Neural cell (in vitro differentiated cells): ENCODE measurements at regions not wholly inside any gene's neighbourhood (a gene's known extent, or its start where the extent isn't known, plus 50 kb on each side); places are given as distances from the start of the nearest gene placed in this dataset.

Source experiments
- H2AFZ ChIP-seq: fragments of 200-600, 300-800 bp; sonication (generic), shearing (Covaris generic); 2 replicates; pipeline ENCODE4 v1.6.0; 2014; ENCODE audit warnings: low read depth, mild to moderate bottlenecking, antibody characterized with exemption, low read length, moderate library complexity
- H3F3A ChIP-seq: fragments of 200-600 bp; shearing (Covaris generic); 2 replicates; pipeline ENCODE4 v1.6.1; 2016; ENCODE audit warnings: mild to moderate bottlenecking, moderate library complexity, mixed read lengths, antibody characterized with exemption, low read length; ENCODE audit not compliant: insufficient read depth, poor library complexity, severe bottlenecking
- H3K27ac ChIP-seq: fragments of 200-600, 300-800 bp; sonication (generic), shearing (Covaris generic); 2 replicates; pipeline ENCODE4 v1.5.1; 2014; ENCODE audit warnings: mild to moderate bottlenecking, low read length, moderate library complexity
- H3K27me3 ChIP-seq: fragments of 300-800, 200-600 bp; sonication (generic), shearing (Covaris generic); 2 replicates; pipeline ENCODE4 v1.6.0; 2014; ENCODE audit warnings: mild to moderate bottlenecking, low read depth, low read length, moderate library complexity; ENCODE audit not compliant: insufficient read depth
- H3K36me3 ChIP-seq: fragments of 300-800, 200-600 bp; sonication (generic), shearing (Covaris generic); 2 replicates; pipeline ENCODE4 v1.5.1; 2014; ENCODE audit warnings: mild to moderate bottlenecking, antibody characterized with exemption, low read length, moderate library complexity; ENCODE audit not compliant: insufficient read depth
- H3K4me2 ChIP-seq: fragments of 300-800, 200-600 bp; sonication (generic), shearing (Covaris generic); 2 replicates; pipeline ENCODE4 v1.6.0; 2014; ENCODE audit warnings: mild to moderate bottlenecking, low read length
- H3K4me3 ChIP-seq: fragments of 300-800, 200-600 bp; sonication (generic), shearing (Covaris generic); 2 replicates; pipeline ENCODE4 v1.5.1; 2014; ENCODE audit warnings: mild to moderate bottlenecking, low read length, moderate library complexity
- H3K79me2 ChIP-seq: fragments of 200-600 bp; shearing (Covaris generic); replicated peaks from 2 replicates; pipeline ENCODE4 v1.6.0; 2014; ENCODE audit warnings: mild to moderate bottlenecking, low read length, moderate library complexity; ENCODE audit not compliant: insufficient read depth
- H3K9ac ChIP-seq: fragments of 300-800, 200-600 bp; sonication (generic), shearing (Covaris generic); 2 replicates; pipeline ENCODE4 v1.6.1; 2016; ENCODE audit warnings: mild to moderate bottlenecking, low read length, mixed read lengths
- H3K9me2 ChIP-seq: fragments of 200-600 bp; shearing (Covaris generic); 2 replicates; pipeline ENCODE4 v1.6.1; 2016; ENCODE audit warnings: mild to moderate bottlenecking, low read length, mixed read lengths; ENCODE audit not compliant: insufficient read depth
- H3K9me3 ChIP-seq: fragments of 200-600, 300-800 bp; sonication (generic), shearing (Covaris generic); 2 replicates; pipeline ENCODE4 v1.6.1; 2016; ENCODE audit warnings: mild to moderate bottlenecking, mixed run types, low read length, moderate library complexity, mixed read lengths
- H4K20me1 ChIP-seq: fragments of 200-600 bp; shearing (Covaris generic); 2 replicates; pipeline ENCODE4 v1.6.1; 2016; ENCODE audit warnings: mild to moderate bottlenecking, mixed run types; ENCODE audit not compliant: insufficient read depth
- CTCF ChIP-seq: fragments of 450-650 bp; IDR thresholded peaks from 2 replicates; pipeline ENCODE4 v1.5.1; 2014; ENCODE audit warnings: antibody characterized with exemption, mild to moderate bottlenecking, moderate library complexity; ENCODE audit not compliant: poor library complexity, severe bottlenecking
- EP300 ChIP-seq: fragments of 450-650 bp; conservative IDR thresholded peaks from 2 replicates; pipeline ENCODE4 v1.6.1; 2014; ENCODE audit warnings: antibody characterized with exemption, mild to moderate bottlenecking, moderate library complexity; ENCODE audit not compliant: poor library complexity, severe bottlenecking
- EZH2 ChIP-seq: fragments of 200-600, 300-800 bp; shearing (Covaris generic), sonication (generic); IDR thresholded peaks from 2 replicates; pipeline ENCODE4 v1.6.1; 2014; ENCODE audit warnings: antibody characterized with exemption, low read length, borderline replicate concordance, mild to moderate bottlenecking; ENCODE audit not compliant: insufficient read depth, poor library complexity, severe bottlenecking
- MXI1 ChIP-seq: fragments of 450-650 bp; conservative IDR thresholded peaks from 2 replicates; pipeline ENCODE4 v1.6.1; 2014; ENCODE audit warnings: antibody characterized with exemption, mild to moderate bottlenecking; ENCODE audit not compliant: poor library complexity, severe bottlenecking
- POLR2AphosphoS5 ChIP-seq: IDR thresholded peaks from 2 replicates; pipeline ENCODE4 v1.6.1; 2012
- RAD21 ChIP-seq: fragments of 450-650 bp; conservative IDR thresholded peaks from 2 replicates; pipeline ENCODE4 v1.6.1; 2014; ENCODE audit warnings: antibody characterized with exemption, mild to moderate bottlenecking, moderate library complexity
- REST ChIP-seq: IDR thresholded peaks from 2 replicates; pipeline ENCODE4 v1.6.1; 2012; ENCODE audit warnings: borderline replicate concordance
- SMC3 ChIP-seq: fragments of 450-650 bp; conservative IDR thresholded peaks from 2 replicates; pipeline ENCODE4 v1.6.1; 2014; ENCODE audit warnings: antibody characterized with exemption, mild to moderate bottlenecking, moderate library complexity; ENCODE audit not compliant: poor library complexity
- TAF1 ChIP-seq: IDR thresholded peaks from 2 replicates; pipeline ENCODE4 v1.6.1; 2012; ENCODE audit warnings: low read depth

- no peaks in the 10 kb centered on the region for H3K9me3 ChIP-seq
- no peak overlapping the region for H2AFZ ChIP-seq
- H3K27me3 ChIP-seq: no peaks in the 10 kb centered on the region
- TF ChIP-seq SMC3 (no peak), CTCF (no peak), POLR2AphosphoS5 (no peak), REST (no peak), TAF1 (no peak), RAD21 (no peak), EP300 (no peak), EZH2 (no peak), MXI1 (no peak)
- no peaks in the 10 kb centered on the region for H3K36me3 ChIP-seq
- no peaks in the 10 kb centered on the region for H3K9me2 ChIP-seq
- H3K4me3 ChIP-seq: no peak overlapping the region
- H3K27ac ChIP-seq: no peak overlapping the region
- H3K4me2 ChIP-seq: no peak overlapping the region
- no peaks in the 10 kb centered on the region for H3K79me2 ChIP-seq
- H4K20me1 ChIP-seq: no peaks in the 10 kb centered on the region
- H3K9ac ChIP-seq: no peak overlapping the region
- no peaks in the 10 kb centered on the region for H3F3A ChIP-seq
Observed at GRCh38 chr11:134711588-134711987, 299.5 kb upstream of the B3GAT1 start.

GRCh38 chr11:134710861-134711407 is 298.9 kb upstream of the B3GAT1 start:
- TF ChIP-seq REST (no peak), EZH2 (no peak), RAD21 (no peak), MXI1 (no peak), EP300 (no peak), SMC3 (no peak), TAF1 (no peak)
- Histone ChIP-seq H3K4me3 (no peak overlapping the region), H3K36me3 (no peaks in the 10 kb centered on the region), H3K27me3 (no peaks in the 10 kb centered on the region), H3K4me2 (no peak overlapping the region), H3K9me2 (no peaks in the 10 kb centered on the region), H3K79me2 (no peaks in the 10 kb centered on the region), H3K9ac (no peak overlapping the region), H3K27ac (no peak overlapping the region), H4K20me1 (no peaks in the 10 kb centered on the region), H3F3A (no peaks in the 10 kb centered on the region), H2AFZ (no peak overlapping the region), H3K9me3 (no peaks in the 10 kb centered on the region)
